Loucy (cell line): ENCODE measurements at regions not wholly inside any gene's neighbourhood (a gene's known extent, or its start where the extent isn't known, plus 50 kb on each side); places are given as distances from the start of the nearest gene placed in this dataset.

ENCODE experiments used
- H2AFZ ChIP-seq: fragments of 200-600 bp; sonication (generic); 2 replicates; pipeline ENCODE4 v1.6.0; 2016; ENCODE audit warnings: antibody characterized with exemption, mild to moderate bottlenecking, low read length, moderate library complexity
- H3F3A ChIP-seq: fragments of 200-600 bp; 2 replicates; pipeline ENCODE4 v1.6.0; 2016; ENCODE audit warnings: antibody characterized with exemption, low read depth, mild to moderate bottlenecking
- H3K27me3 ChIP-seq: fragments of 200-600 bp; sonication (generic); 2 replicates; pipeline ENCODE4 v1.6.1; 2014; ENCODE audit warnings: low read length, mild to moderate bottlenecking; ENCODE audit not compliant: insufficient read depth, poor library complexity, severe bottlenecking
- H3K36me3 ChIP-seq: fragments of 200-600 bp; sonication (generic); 2 replicates; pipeline ENCODE4 v1.6.1; 2016; ENCODE audit warnings: low read length; ENCODE audit not compliant: insufficient read depth
- H3K4me1 ChIP-seq: fragments of 200-600 bp; sonication (generic); 2 replicates; pipeline ENCODE4 v1.5.1; 2014; ENCODE audit warnings: low read length, mild to moderate bottlenecking; ENCODE audit not compliant: insufficient read depth, poor library complexity, severe bottlenecking
- H3K4me2 ChIP-seq: fragments of 200-600 bp; sonication (generic); 2 replicates; pipeline ENCODE4 v1.6.0; 2014; ENCODE audit warnings: antibody characterized with exemption, low read length, low read depth, mild to moderate bottlenecking; ENCODE audit not compliant: poor library complexity, severe bottlenecking
- H3K4me3 ChIP-seq: fragments of 200-600 bp; sonication (generic); 2 replicates; pipeline ENCODE4 v1.5.1; 2014; ENCODE audit warnings: low read length, mild to moderate bottlenecking, mixed read lengths; ENCODE audit not compliant: poor library complexity, severe bottlenecking
- H3K79me2 ChIP-seq: fragments of 200-600 bp; sonication (generic); 2 replicates; pipeline ENCODE4 v1.6.1; 2014; ENCODE audit warnings: low read length; ENCODE audit not compliant: insufficient read depth
- H3K9ac ChIP-seq: fragments of 200-600 bp; sonication (generic); 2 replicates; pipeline ENCODE4 v1.6.0; 2014; ENCODE audit warnings: mild to moderate bottlenecking, low read depth, low read length, moderate library complexity; ENCODE audit not compliant: poor library complexity, severe bottlenecking
- H3K9me2 ChIP-seq: fragments of 200-600 bp; sonication (generic); replicated peaks from 2 replicates; pipeline ENCODE4 v1.6.1; 2016; ENCODE audit warnings: low read depth, low read length, mixed read lengths
- H3K9me3 ChIP-seq: fragments of 200-600 bp; sonication (generic); 2 replicates; pipeline ENCODE4 v1.6.1; 2014; ENCODE audit warnings: mild to moderate bottlenecking, antibody characterized with exemption, low read length, low read depth; ENCODE audit not compliant: insufficient read depth
- H4K20me1 ChIP-seq: fragments of 200-600 bp; sonication (generic); 2 replicates; pipeline ENCODE4 v1.6.0; 2014; ENCODE audit warnings: antibody characterized with exemption, low read length, mild to moderate bottlenecking; ENCODE audit not compliant: insufficient read depth, poor library complexity, severe bottlenecking
- CTCF ChIP-seq: fragments of 200-600 bp; sonication (generic); conservative IDR thresholded peaks from 2 replicates; pipeline ENCODE4 v1.5.1; 2014; ENCODE audit warnings: mild to moderate bottlenecking, antibody characterized with exemption, low read length
- EZH2phosphoT487 ChIP-seq: fragments of 200-600 bp; IDR thresholded peaks from 2 replicates; pipeline ENCODE4 v1.6.1; 2018; ENCODE audit warnings: antibody characterized with exemption, mild to moderate bottlenecking, moderate library complexity, borderline replicate concordance

- Histone ChIP-seq H3K4me2 (no peak overlapping the region), H3K4me1 (no peaks in the 10 kb centered on the region), H3F3A (no peaks in the 10 kb centered on the region), H3K9me2 (no peaks in the 10 kb centered on the region), H3K79me2 (no peaks in the 10 kb centered on the region), H3K27me3 (no peaks in the 10 kb centered on the region), H4K20me1 (no peaks in the 10 kb centered on the region), H3K9ac (no peak overlapping the region), H2AFZ (no peak overlapping the region), H3K36me3 (no peaks in the 10 kb centered on the region), H3K4me3 (no peak overlapping the region), H3K9me3 (no peaks in the 10 kb centered on the region)
- TF ChIP-seq CTCF (no peak), EZH2phosphoT487 (no peak)
Observed at GRCh38 chr17:16882243-16882925, 89.5 kb downstream of the TNFRSF13B start.

GRCh38 chr17:16881239-16881924 lies 90.5 kb downstream of the TNFRSF13B start:
- H3K4me3 ChIP-seq = no peak overlapping the region
- H3K36me3 ChIP-seq = no peaks in the 10 kb centered on the region
- TF ChIP-seq CTCF (no peak), EZH2phosphoT487 (no peak)
- H3K27me3 ChIP-seq = no peaks in the 10 kb centered on the region
- no peaks in the 10 kb centered on the region for H3F3A ChIP-seq
- H3K9me2 ChIP-seq = no peaks in the 10 kb centered on the region
- no peaks in the 10 kb centered on the region for H3K4me1 ChIP-seq
- H3K4me2 ChIP-seq = no peak overlapping the region
- no peak overlapping the region for H2AFZ ChIP-seq
- no peak overlapping the region for H3K9ac ChIP-seq
- H3K9me3 ChIP-seq = no peaks in the 10 kb centered on the region
- no peaks in the 10 kb centered on the region for H3K79me2 ChIP-seq
- H4K20me1 ChIP-seq = no peaks in the 10 kb centered on the region

GRCh38 chr17:16880843-16881230 lies 91.1 kb downstream of the TNFRSF13B start:
- H3K4me2 ChIP-seq = no peak overlapping the region
- no peaks in the 10 kb centered on the region for H3F3A ChIP-seq
- no peak overlapping the region for H3K4me3 ChIP-seq
- no peaks in the 10 kb centered on the region for H3K4me1 ChIP-seq
- H3K9me3 ChIP-seq = no peaks in the 10 kb centered on the region
- no peak overlapping the region for H3K9ac ChIP-seq
- H3K27me3 ChIP-seq = no peaks in the 10 kb centered on the region
- H4K20me1 ChIP-seq = no peaks in the 10 kb centered on the region
- H3K79me2 ChIP-seq = no peaks in the 10 kb centered on the region
- TF ChIP-seq EZH2phosphoT487 (no peak), CTCF (no peak)
- no peak overlapping the region for H2AFZ ChIP-seq
- H3K9me2 ChIP-seq = no peaks in the 10 kb centered on the region
- H3K36me3 ChIP-seq = no peaks in the 10 kb centered on the region
